Endothelial cell of umbilical vein (primary cell): ENCODE measurements at regions not wholly inside any gene's neighbourhood (a gene's known extent, or its start where the extent isn't known, plus 50 kb on each side); places are given as distances from the start of the nearest gene placed in this dataset.

ENCODE experiments used
- BruUV-seq: library from RNA; stranded (reverse); fragments of 400-500 nt; replicated peaks from 2 replicates; lab custom pipeline; 2021; lab: Mats Ljungman, UMichigan
- CTCF ChIA-PET: fragments of 300-600, 350-600 bp; sonication (Branson Sonifier 250); formaldehyde crosslinking; loops from one replicate; lab custom pipeline; 2021; ENCODE audit warnings: antibody characterized with exemption, inconsistent platforms; lab: Charles Lee
- POLR2A ChIA-PET: fragments of 300-600, 350-600 bp; sonication (Branson Sonifier 250); formaldehyde crosslinking; loops from one replicate; lab custom pipeline; 2021; ENCODE audit warnings: antibody characterized with exemption, inconsistent platforms; lab: Charles Lee
- DNase-seq: peaks from one replicate; pipeline ENCODE4 v3.0.0-alpha.2; 2011; ENCODE audit warnings: low read depth, low spot score
- FAIRE-seq: peaks from 2 replicates; lab custom pipeline; 2011; peaks lifted over from hg19 to GRCh38; lab: Jason Lieb, UNC
- H2AFZ ChIP-seq: 2 replicates; pipeline ENCODE4 v1.6.0; 2012; ENCODE audit warnings: low read depth, low read length, control low read depth, inconsistent platforms
- H3K27ac ChIP-seq: 2 replicates; pipeline ENCODE4 v1.5.1; 2011; ENCODE audit warnings: low read depth, mild to moderate bottlenecking, control low read depth, low read length, moderate library complexity; ENCODE audit not compliant: insufficient read depth
- H3K27me3 ChIP-seq, 2 experiments: 2 replicates each; pipeline versions ENCODE4 v1.6.0 to v1.6.1; 2011; ENCODE audit warnings: low read length in 2 of 2, mixed read lengths in 1 of 2; ENCODE audit not compliant: control insufficient read depth in 2 of 2, insufficient read depth in 2 of 2
- H3K36me3 ChIP-seq, 2 experiments: 2 replicates in 1 of 2; 3 replicates in 1 of 2; pipeline ENCODE4 v1.5.1; 2011; ENCODE audit warnings: low read length in 2 of 2, mild to moderate bottlenecking in 1 of 2, moderate library complexity in 1 of 2; ENCODE audit not compliant: control insufficient read depth in 2 of 2, insufficient read depth in 2 of 2; ENCODE audit errors: extremely low read depth in 1 of 2
- H3K4me1 ChIP-seq: 3 replicates; pipeline ENCODE4 v1.5.1; 2011; ENCODE audit warnings: mild to moderate bottlenecking, low read length; ENCODE audit not compliant: control insufficient read depth, insufficient read depth; ENCODE audit errors: extremely low read depth
- H3K4me2 ChIP-seq: 2 replicates; pipeline ENCODE4 v1.6.1; 2011; ENCODE audit warnings: low read length, control low read depth, mixed read lengths; ENCODE audit not compliant: insufficient read depth
- H3K4me3 ChIP-seq, 3 experiments: fragments of 200-600 bp in 1 of 3; sonication (generic), shearing (Covaris generic) in 1 of 3; replicated peaks in 1 of 3; 2 replicates each; pipeline ENCODE4 v1.5.1; 2011 to 2016; ENCODE audit warnings: control low read depth in 3 of 3, low read length in 3 of 3, mild to moderate bottlenecking in 2 of 3, inconsistent platforms in 1 of 3, low read depth in 1 of 3, moderate library complexity in 1 of 3; ENCODE audit not compliant: insufficient read depth in 1 of 3
- H3K79me2 ChIP-seq: 2 replicates; pipeline ENCODE4 v1.6.0; 2012; ENCODE audit warnings: low read length, inconsistent platforms; ENCODE audit not compliant: control insufficient read depth, insufficient read depth
- H3K9ac ChIP-seq: replicated peaks from 2 replicates; pipeline ENCODE3; 2011; ENCODE audit warnings: low read length, control low read depth; ENCODE audit not compliant: insufficient read depth; ENCODE audit errors: extremely low read depth
- H3K9me1 ChIP-seq: replicated peaks from 3 replicates; pipeline ENCODE4 v1.6.0; 2011; ENCODE audit warnings: mild to moderate bottlenecking, low read length; ENCODE audit not compliant: control insufficient read depth, insufficient read depth; ENCODE audit errors: extremely low read depth
- H3K9me3 ChIP-seq: replicated peaks from 2 replicates; pipeline ENCODE4 v1.5.1; 2012; ENCODE audit warnings: low read length, inconsistent platforms; ENCODE audit not compliant: control insufficient read depth, insufficient read depth
- H4K20me1 ChIP-seq: replicated peaks from 2 replicates; pipeline ENCODE3; 2011; ENCODE audit warnings: mild to moderate bottlenecking, low read length; ENCODE audit not compliant: control insufficient read depth, insufficient read depth; ENCODE audit errors: extremely low read depth
- MYC ChIP-seq: IDR thresholded peaks from one replicate; pipeline ENCODE4 v1.6.1; 2011; ENCODE audit warnings: mild to moderate bottlenecking, low read depth, low read length
- POLR2A ChIP-seq: IDR thresholded peaks from 2 replicates; pipeline ENCODE4 v1.6.1; 2012; ENCODE audit warnings: low read depth, mild to moderate bottlenecking, control low read depth, low read length
- dilution Hi-C: fragments of 300-500 bp; cut with MboI; formaldehyde crosslinking; loops from one replicate; pipeline ENCODE4 v1.15.0; 2019; ENCODE audit warnings: low sequenced_read_pairs; ENCODE audit not compliant: extremely low pct_ligation_motif_present
- intact Hi-C: fragments of 100-400 bp; cut with micrococcal nuclease; formaldehyde crosslinking; loops from one replicate; pipeline ENCODE4 v1.10.0; 2022

DNA sequence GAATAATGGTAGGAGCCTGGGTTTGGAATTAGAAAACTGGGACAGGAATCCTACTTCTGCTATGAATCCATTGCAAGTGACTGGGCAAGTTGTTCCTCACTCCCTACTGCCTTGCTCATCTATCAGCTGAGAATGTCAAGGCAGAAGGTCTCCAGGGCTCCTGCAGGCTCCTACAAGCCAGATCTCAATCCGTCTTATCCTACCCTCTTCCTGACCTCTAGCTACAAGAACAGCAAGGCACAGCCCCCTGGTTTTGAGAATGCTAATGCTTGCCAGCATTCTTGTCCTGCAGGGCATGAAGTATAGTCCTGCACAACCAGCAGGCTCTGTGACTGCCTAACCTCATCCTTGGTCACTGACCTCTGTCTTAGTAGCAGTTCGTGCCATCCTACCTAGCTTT is 141.9 kb upstream of the TNP1 start:
- intact Hi-C loops, result no loop called here
- CTCF ChIA-PET, result no interaction called here
- dilution Hi-C loops, result no loop called here

DNA sequence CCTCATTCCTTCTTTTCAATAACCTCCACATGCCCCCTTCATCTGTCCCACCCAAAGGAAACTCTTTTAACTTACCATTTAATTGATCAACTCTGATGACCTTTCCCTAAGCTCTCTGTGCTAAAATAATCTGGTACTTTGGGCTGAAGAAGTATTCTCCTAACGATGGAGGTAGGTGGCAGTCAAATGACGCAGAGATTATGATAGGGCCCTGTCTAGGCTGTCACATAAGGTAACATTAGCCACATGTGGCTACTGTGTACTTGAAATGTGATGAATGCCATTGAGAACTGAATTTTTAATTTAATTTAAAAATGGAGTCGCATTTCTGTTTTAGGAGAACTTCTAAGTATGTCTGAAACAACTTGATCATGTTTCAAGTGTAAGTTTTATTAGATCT is 140.5 kb upstream of the TNP1 start:
- CTCF ChIA-PET, result interaction anchor here (0.8 to 1.2 kb wide), 2 partner anchors 144 to 166 kb away, joined by 7 to 8 read pairs; no protein-coding TSS in a partner anchor
- no peak for FAIRE-seq
- intact Hi-C loops, result no loop called here

More for the DNA sequence above, 141.9 kb upstream of the TNP1 start:
- H2AFZ ChIP-seq, result no peak overlapping the region
- no peaks in the 10 kb centered on the region for H4K20me1 ChIP-seq
- H3K4me3 ChIP-seq, result no peak overlapping the region
- H3K4me2 ChIP-seq, result no peak overlapping the region
- BruUV-seq, result no TSS peak
- no peaks in the 10 kb centered on the region for H3K4me1 ChIP-seq
- no peak overlapping the region for H3K9ac ChIP-seq
- no peak for DNase-seq
- no peaks in the 10 kb centered on the region for H3K9me3 ChIP-seq
- TF ChIP-seq POLR2A, result no peak
- H3K9me1 ChIP-seq, result no peaks in the 10 kb centered on the region
- no peaks in the 10 kb centered on the region for H3K27me3 ChIP-seq
- no peaks in the 10 kb centered on the region for H3K36me3 ChIP-seq
- no peaks in the 10 kb centered on the region for H3K79me2 ChIP-seq
- POLR2A ChIA-PET, result no interaction called here
- H3K27ac ChIP-seq, result no peak overlapping the region
- FAIRE-seq, result no peak

More for the DNA sequence above, 140.5 kb upstream of the TNP1 start:
- no peak overlapping the region for H3K4me2 ChIP-seq
- H3K9me3 ChIP-seq, result no peaks in the 10 kb centered on the region
- dilution Hi-C loops, result no loop called here
- TF ChIP-seq POLR2A (no peak), MYC (no peak)
- no peak overlapping the region for H3K27ac ChIP-seq
- no peaks in the 10 kb centered on the region for H3K27me3 ChIP-seq
- no peak overlapping the region for H3K4me3 ChIP-seq
- POLR2A ChIA-PET, result no interaction called here
- no peak for DNase-seq
- H3K9ac ChIP-seq, result no peak overlapping the region
- H3K36me3 ChIP-seq, result no peaks in the 10 kb centered on the region
- no peaks in the 10 kb centered on the region for H3K4me1 ChIP-seq
- H4K20me1 ChIP-seq, result no peaks in the 10 kb centered on the region
- no peaks in the 10 kb centered on the region for H3K9me1 ChIP-seq
- BruUV-seq, result no TSS peak
- no peak overlapping the region for H2AFZ ChIP-seq
- no peaks in the 10 kb centered on the region for H3K79me2 ChIP-seq
